K562 (cell line): ENCODE measurements at regions not wholly inside any gene's neighbourhood (a gene's known extent, or its start where the extent isn't known, plus 50 kb on each side); places are given as distances from the start of the nearest gene placed in this dataset.

Source experiments
- CBFA2T3 ChIP-seq: fragments of 450-650 bp; IDR thresholded peaks from 2 replicates; pipeline ENCODE4 v1.6.1; 2017
- CHD7 ChIP-seq: fragments of 200-600 bp; sonication (generic); IDR thresholded peaks from one replicate; pipeline ENCODE4 v1.6.1; 2012; ENCODE audit warnings: mild to moderate bottlenecking, low read depth, low read length, inconsistent platforms
- E2F4 ChIP-seq: sonication (generic); formaldehyde crosslinking; IDR thresholded peaks from 2 replicates; pipeline ENCODE4 v1.8.0; 2022; ENCODE audit warnings: mild to moderate bottlenecking, low read depth, missing genetic modification reagents
- E4F1 ChIP-seq: fragments of 250-450 bp; sonication (Bioruptor Pico); IDR thresholded peaks from 2 replicates; pipeline ENCODE4 v1.5.0; 2021; ENCODE audit warnings: mild to moderate bottlenecking, borderline replicate concordance
- MAFK ChIP-seq: IDR thresholded peaks from 2 replicates; pipeline ENCODE4 v1.6.1; 2011; ENCODE audit warnings: low read length, improper control_type of control experiment
- NR2C2 ChIP-seq, 2 experiments: fragments of 200-800 bp in 1 of 2; sonication (Bioruptor generic) in 1 of 2; sonication (generic) in 1 of 2; formaldehyde crosslinking in 1 of 2; IDR thresholded peaks; 2 replicates each; pipeline versions ENCODE4 v1.6.1 to v1.8.0; 2016 to 2022; ENCODE audit warnings: mild to moderate bottlenecking in 1 of 2, missing compliant biosample characterization in 1 of 2, missing genetic modification characterization in 1 of 2, missing genetic modification reagents in 1 of 2
- SAFB ChIP-seq: fragments of 200-400 bp; formaldehyde crosslinking; IDR thresholded peaks from 2 replicates; pipeline ENCODE4 v1.6.1; 2017; ENCODE audit warnings: low read depth, low read length, borderline replicate concordance
- TARDBP ChIP-seq: fragments of 450-650 bp; IDR thresholded peaks from 2 replicates; pipeline ENCODE4 v1.6.1; 2016
- XRCC4 ChIP-seq: IDR thresholded peaks from one replicate; pipeline ENCODE4 v1.6.1; 2011; ENCODE audit not compliant: insufficient read depth, insufficient read length; ENCODE audit errors: extremely low read depth
- ZBED1 ChIP-seq: IDR thresholded peaks from 2 replicates; pipeline ENCODE4 v1.6.1; 2014
- ZNF436 ChIP-seq: fragments of 250-450, 450-650 bp; sonication (Bioruptor Pico); formaldehyde crosslinking; IDR thresholded peaks from 2 replicates; pipeline ENCODE4 v1.7.0; 2020; ENCODE audit warnings: mild to moderate bottlenecking

- TF ChIP-seq CHD7 (no peak), TARDBP (no peak), E2F4 (CRISPR knock-in tag) (no peak), E4F1 (CRISPR knock-in tag) (no peak), ZBED1 (no peak), NR2C2 (CRISPR knock-in tag; IDR thresholded peaks at IDR 0.05) (no peak), NR2C2 (tag; IDR thresholded peaks at IDR 0.05) (no peak), SAFB (no peak), XRCC4 (no peak), MAFK (peak; percentile 53), CBFA2T3 (peak; percentile 52; the same call in 1 of the 2 replicates), ZNF436 (CRISPR knock-in tag) (no peak)
These were observed 60.4 kb upstream of the IRF2 start (continued) for GRCh38 chr4:184534511-184535391.
